CD4-positive, alpha-beta T cell (primary cell): ENCODE measurements at regions not wholly inside any gene's neighbourhood (a gene's known extent, or its start where the extent isn't known, plus 50 kb on each side); places are given as distances from the start of the nearest gene placed in this dataset.

Experiments
- ATAC-seq: fragments of 200-7000 bp; cut with Tn5 transposase; one replicate; pipeline ENCODE4 v1.10.0; 2022; ENCODE audit warnings: mild to moderate bottlenecking; ENCODE audit not compliant: poor library complexity
- CTCF ChIA-PET: fragments of 350-600 bp; sonication (Branson Sonifier 250); formaldehyde crosslinking; loops from one replicate; lab custom pipeline; 2021; ENCODE audit warnings: antibody characterized with exemption, inconsistent platforms; lab: Charles Lee
- POLR2A ChIA-PET: fragments of 350-600 bp; sonication (Branson Sonifier 250); formaldehyde crosslinking; loops from one replicate; lab custom pipeline; 2021; ENCODE audit warnings: antibody characterized with exemption, inconsistent platforms; lab: Charles Lee
- DNase-seq, 14 experiments: peaks; one replicate each; pipeline ENCODE4 v3.0.0-alpha.2; 2013 to 2020; ENCODE audit warnings: mixed read lengths in 2 of 14
- H3K27ac ChIP-seq, 2 donors: one replicate each; pipeline versions ENCODE4 v1.5.1 to v1.7.0; 2013; ENCODE audit warnings: low read length in 2 of 2, low read depth in 1 of 2, mild to moderate bottlenecking in 1 of 2
- H3K27me3 ChIP-seq, 2 experiments: 1 replicate in 1 of 2; 2 replicates in 1 of 2; pipeline versions ENCODE4 v1.6.1 to v1.7.0; 2013; ENCODE audit warnings: low read length in 2 of 2, control low read depth in 1 of 2, mild to moderate bottlenecking in 1 of 2, moderate library complexity in 1 of 2; ENCODE audit not compliant: insufficient read depth in 2 of 2, control insufficient read depth in 1 of 2
- H3K36me3 ChIP-seq: one replicate; pipeline ENCODE4 v1.6.1; 2013; ENCODE audit warnings: low read length, control low read depth; ENCODE audit not compliant: insufficient read depth
- H3K4me1 ChIP-seq: one replicate; pipeline ENCODE4 v1.6.1; 2013; ENCODE audit warnings: low read length, control low read depth; ENCODE audit not compliant: insufficient read depth
- H3K4me3 ChIP-seq: one replicate; pipeline ENCODE4 v1.5.1; 2013; ENCODE audit warnings: mild to moderate bottlenecking, low read length, moderate library complexity
- H3K9me3 ChIP-seq, 2 experiments: 1 replicate in 1 of 2; 2 replicates in 1 of 2; pipeline versions ENCODE4 v1.6.1 to v1.7.0; 2013; ENCODE audit warnings: low read length in 2 of 2, mild to moderate bottlenecking in 2 of 2, control low read depth in 1 of 2, moderate library complexity in 1 of 2; ENCODE audit not compliant: control insufficient read depth in 1 of 2, insufficient read depth in 1 of 2
- H3K27ac Mint-ChIP-seq: one replicate; pipeline ENCODE4 v1.8.0; 2020; ENCODE audit warnings: mixed read lengths
- H3K27me3 Mint-ChIP-seq: one replicate; pipeline ENCODE4 v1.8.0; 2021; ENCODE audit warnings: mixed read lengths
- H3K36me3 Mint-ChIP-seq: one replicate; pipeline ENCODE4 v1.8.0; 2021; ENCODE audit warnings: low read depth, mixed read lengths
- H3K4me1 Mint-ChIP-seq: one replicate; pipeline ENCODE4 v1.8.0; 2021; ENCODE audit warnings: low read depth, mixed read lengths
- H3K4me3 Mint-ChIP-seq: one replicate; pipeline ENCODE4 v1.8.0; 2020; ENCODE audit warnings: mild to moderate bottlenecking, mixed read lengths
- H3K9me3 Mint-ChIP-seq: one replicate; pipeline ENCODE4 v1.8.0; 2020; ENCODE audit warnings: mixed read lengths
- CTCF ChIP-seq: fragments of 200-600 bp; IDR thresholded peaks from one replicate; pipeline ENCODE4 v1.8.0; 2022; ENCODE audit warnings: antibody characterized with exemption, mild to moderate bottlenecking
- intact Hi-C, 2 experiments: fragments of 100-400 bp; cut with DNase I in 1 of 2; cut with micrococcal nuclease in 1 of 2; formaldehyde crosslinking; loops; one replicate each; pipeline versions ENCODE4 v1.15.1 to v1.9.0; 2023 to 2025; cut with DNase I, micrococcal nuclease

- DNase-seq (no peak), ATAC-seq (no peak)
- ChIA-PET POLR2A (no interaction called here), CTCF (no interaction called here)
- no peaks in the 10 kb centered on the region for H3K27me3 ChIP-seq
- Mint-ChIP-seq H3K4me3 (no peak overlapping the region), H3K27ac (no peak overlapping the region), H3K27me3 (no peaks in the 10 kb centered on the region), H3K4me1 (no peaks in the 10 kb centered on the region), H3K36me3 (no peaks in the 10 kb centered on the region), H3K9me3 (no peaks in the 10 kb centered on the region)
- intact Hi-C loops: no loop called here
- H3K4me1 ChIP-seq: no peaks in the 10 kb centered on the region
- no peak overlapping the region for H3K27ac ChIP-seq
- no peaks in the 10 kb centered on the region for H3K36me3 ChIP-seq
- no peak overlapping the region for H3K4me3 ChIP-seq
- H3K9me3 ChIP-seq: no peaks in the 10 kb centered on the region
- TF ChIP-seq CTCF: no peak
Observed at GRCh38 chr2:8266563-8266962, 415.3 kb upstream of the ID2 start.

DNA sequence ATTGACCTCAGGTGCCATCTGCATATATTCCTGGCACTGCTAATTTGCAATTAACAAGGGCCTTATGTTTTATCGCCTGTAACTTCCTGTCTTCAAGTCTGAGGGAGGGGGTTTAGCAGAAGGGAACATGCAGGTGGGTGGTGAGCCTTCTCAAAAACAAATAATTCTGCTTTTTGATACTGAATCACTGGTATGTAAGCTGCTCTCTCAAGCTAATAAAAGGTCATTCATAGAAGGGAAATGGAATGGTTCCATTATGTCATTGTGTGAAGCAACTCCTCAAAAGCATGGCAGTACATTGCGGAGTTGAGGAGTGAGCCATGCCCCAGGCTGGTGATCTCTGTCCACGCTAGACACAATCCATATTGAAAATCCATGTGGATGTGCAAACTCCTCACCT lies 414.8 kb upstream of the ID2 start:
- Mint-ChIP-seq H3K9me3 (no peaks in the 10 kb centered on the region), H3K36me3 (no peaks in the 10 kb centered on the region), H3K27me3 (no peaks in the 10 kb centered on the region), H3K4me3 (no peak overlapping the region), H3K4me1 (no peaks in the 10 kb centered on the region), H3K27ac (no peak overlapping the region)
- DNase-seq (no peak), ATAC-seq (no peak)
- Histone ChIP-seq H3K9me3 (no peaks in the 10 kb centered on the region), H3K27me3 (no peaks in the 10 kb centered on the region), H3K4me1 (no peaks in the 10 kb centered on the region), H3K36me3 (no peaks in the 10 kb centered on the region), H3K27ac (no peak overlapping the region), H3K4me3 (no peak overlapping the region)
- ChIA-PET CTCF (no interaction called here), POLR2A (no interaction called here)
- no peak for TF ChIP-seq CTCF
- intact Hi-C loops: no loop called here

- ChIA-PET POLR2A (no interaction called here), CTCF (no interaction called here)
- no peak overlapping the region for H3K27ac Mint-ChIP-seq
- H3K9me3 Mint-ChIP-seq: no peaks in the 10 kb centered on the region
- Histone ChIP-seq H3K27me3 (no peaks in the 10 kb centered on the region), H3K27ac (no peak overlapping the region), H3K4me3 (no peak overlapping the region), H3K36me3 (no peaks in the 10 kb centered on the region), H3K4me1 (no peaks in the 10 kb centered on the region), H3K9me3 (no peaks in the 10 kb centered on the region)
- DNase-seq (no peak), ATAC-seq (no peak)
- no peaks in the 10 kb centered on the region for H3K36me3 Mint-ChIP-seq
- no peaks in the 10 kb centered on the region for H3K27me3 Mint-ChIP-seq
- no peak overlapping the region for H3K4me3 Mint-ChIP-seq
- intact Hi-C loops: no loop called here
- H3K4me1 Mint-ChIP-seq: no peaks in the 10 kb centered on the region
- no peak for TF ChIP-seq CTCF
Observed at GRCh38 chr2:8267721-8268120, 414.1 kb upstream of the ID2 start.
